Fibroblast of lung (primary cell): ENCODE measurements at regions not wholly inside any gene's neighbourhood (a gene's known extent, or its start where the extent isn't known, plus 50 kb on each side); places are given as distances from the start of the nearest gene placed in this dataset.

Experiments used
- CTCF ChIP-seq, 2 donors: IDR thresholded peaks in 1 of 2; conservative IDR thresholded peaks in 1 of 2; 1 replicate in 1 of 2; 2 replicates in 1 of 2; pipeline ENCODE4 v1.5.1; 2011 to 2012; ENCODE audit warnings: low read length in 2 of 2, control low read depth in 1 of 2, inconsistent platforms in 1 of 2, low read depth in 1 of 2, mild to moderate bottlenecking in 1 of 2
- EZH2 ChIP-seq: IDR thresholded peaks from 2 replicates; pipeline ENCODE4 v1.5.1; 2012; ENCODE audit warnings: low read length, control low read depth, mild to moderate bottlenecking; ENCODE audit errors: missing control alignments

- TF ChIP-seq CTCF (conservative IDR thresholded peaks at IDR 0.05 in 1 of 2, IDR thresholded peaks at IDR 0.05 in 1 of 2; ENCODE audit: low read depth in 1 of 2, low read length in 2 of 2) (no peak), EZH2 (no peak)
Measured at GRCh38 chr11:71185411-71185810, 67.0 kb downstream of the SHANK2 start.
